ENCODE measurements at regions not wholly inside any gene's neighbourhood (a gene's known extent, or its start where the extent isn't known, plus 50 kb on each side); places are given as distances from the start of the nearest gene placed in this dataset.

- Histone ChIP-seq H3K4me2 (ENCODE audit: low read length) (no peak overlapping the region), H3K9me3 (ENCODE audit: control insufficient read depth in 1 of 2, insufficient read depth in 1 of 2, low read depth in 1 of 2, low read length in 2 of 2) (no peaks in the 10 kb centered on the region), H3K4me1 (ENCODE audit: control insufficient read depth in 1 of 2, insufficient read depth in 2 of 2, low read length in 2 of 2) (peaks cover 8 to 14% of the 10 kb centered on the region in 2 experiments; a peak in 3 of 4 replicates), H3K9me2 (ENCODE audit: insufficient read depth) (no peaks in the 10 kb centered on the region), H4K20me1 (ENCODE audit: insufficient read depth) (no peaks in the 10 kb centered on the region), H3K36me3 (ENCODE audit: control insufficient read depth in 1 of 2, insufficient read depth in 2 of 2, low read length in 2 of 2) (no peaks in the 10 kb centered on the region), H3K27me3 (ENCODE audit: insufficient read depth, low read length) (no peaks in the 10 kb centered on the region), H3K79me2 (ENCODE audit: insufficient read depth, low read length) (no peaks in the 10 kb centered on the region), H2AFZ (ENCODE audit: low read depth, low read length, poor library complexity, severe bottlenecking) (no peak overlapping the region), H3K9ac (ENCODE audit: low read length) (no peak overlapping the region), H3K27ac (ENCODE audit: low read depth, low read length) (no peak overlapping the region), H3K4me3 (replicated peaks in 1 of 2; ENCODE audit: low read depth in 1 of 2, low read length in 2 of 2) (no peak overlapping the region)
- TF ChIP-seq ZBTB33 (IDR thresholded peaks at IDR 0.05; ENCODE audit: extremely low read depth, insufficient replicate concordance, low read length), result no peak
- no peak for TF ChIP-seq MAX (IDR thresholded peaks at IDR 0.05)
- no peak for TF ChIP-seq TCF7L2 (IDR thresholded peaks at IDR 0.05; ENCODE audit: borderline replicate concordance, extremely low read depth, insufficient read depth, insufficient read length)
- TF ChIP-seq CEBPB (IDR thresholded peaks at IDR 0.05; ENCODE audit: low read depth), result no peak
- no peak for TF ChIP-seq ELF1 (IDR thresholded peaks at IDR 0.05; ENCODE audit: borderline replicate concordance, low read depth)
- no peak for TF ChIP-seq CTCF (IDR thresholded peaks at IDR 0.05 in 2 of 3, conservative IDR thresholded peaks at IDR 0.05 in 1 of 3; ENCODE audit: borderline replicate concordance in 1 of 3, insufficient read depth in 1 of 3, low read depth in 2 of 3, low read length in 2 of 3)
- no peak for TF ChIP-seq EZH2 (IDR thresholded peaks at IDR 0.05)
- DNase-seq (ENCODE audit: low read depth, low spot score) (no peak), ATAC-seq (peak; percentile 74)
- RAD21 ChIA-PET (ENCODE audit: low non-redundant PET in 1 of 2, low total read pairs in 2 of 2, uncharacterized antibody in 2 of 2, unreplicated experiment in 2 of 2), result no interaction called here
- intact Hi-C loops (cut with micrococcal nuclease), result no loop called here
- POLR2A ChIA-PET, result no interaction called here
- BruUV-seq (replicated peaks), result no TSS peak
- CTCF ChIA-PET, result no interaction called here
Observed at GRCh38 chrX:39749728-39750127, 348.0 kb downstream of the BCOR start.

All from HCT116 (cell line).